ENCODE measurements at regions not wholly inside any gene's neighbourhood (a gene's known extent, or its start where the extent isn't known, plus 50 kb on each side); places are given as distances from the start of the nearest gene placed in this dataset.

- TF ChIP-seq POLR2AphosphoS5 (IDR thresholded peaks at IDR 0.05; ENCODE audit: low read depth, low read length): no peak
- no peak for TF ChIP-seq REST (IDR thresholded peaks at IDR 0.05; ENCODE audit: insufficient read depth in 1 of 2, low read depth in 2 of 2, low read length in 2 of 2)
- no peak for TF ChIP-seq TAF1 (IDR thresholded peaks at IDR 0.05; ENCODE audit: borderline replicate concordance, insufficient read depth, low read length)
- no peak for TF ChIP-seq SIN3A (IDR thresholded peaks at IDR 0.05; ENCODE audit: borderline replicate concordance, insufficient read depth, low read length)
These were observed 567.3 kb upstream of the ZNF385D start for GRCh38 chr3:22318325-22318724.
